SH-SY5Y (cell line): ENCODE measurements at regions not wholly inside any gene's neighbourhood (a gene's known extent, or its start where the extent isn't known, plus 50 kb on each side); places are given as distances from the start of the nearest gene placed in this dataset.

Experiments used
- GATA2 ChIP-seq: IDR thresholded peaks from 2 replicates; pipeline ENCODE4 v1.6.1; 2011; ENCODE audit warnings: mild to moderate bottlenecking, low read depth, low read length
- GATA3 ChIP-seq: IDR thresholded peaks from 2 replicates; pipeline ENCODE4 v1.6.1; 2011; ENCODE audit warnings: low read depth, mild to moderate bottlenecking, low read length, moderate library complexity

DNA sequence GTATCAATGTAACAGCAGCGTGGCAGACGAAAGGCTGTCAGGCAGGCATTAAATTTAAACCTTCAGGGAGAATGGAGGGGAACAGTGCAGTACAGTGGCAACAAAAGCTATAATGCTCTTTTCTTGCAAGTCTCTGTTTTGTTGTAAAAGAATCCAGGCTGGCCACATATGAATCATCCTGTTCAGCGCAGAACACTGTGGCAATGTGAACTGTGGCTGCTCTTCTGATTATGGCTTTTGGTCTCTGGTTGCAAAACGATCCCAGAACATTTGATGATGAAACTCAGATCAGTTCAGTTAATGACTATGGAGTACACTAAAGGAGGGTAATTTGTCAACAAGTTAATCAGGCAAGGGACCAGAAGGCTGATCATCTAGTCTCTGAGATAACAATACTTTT, 219.7 kb upstream of the SGO1 start:
- TF ChIP-seq GATA2: no peak
- no peak for TF ChIP-seq GATA3
